ENCODE measurements at regions not wholly inside any gene's neighbourhood (a gene's known extent, or its start where the extent isn't known, plus 50 kb on each side); places are given as distances from the start of the nearest gene placed in this dataset.
A peak's percentile ranks its signal among the peaks of the same experiment; 100 is the strongest.

DNA sequence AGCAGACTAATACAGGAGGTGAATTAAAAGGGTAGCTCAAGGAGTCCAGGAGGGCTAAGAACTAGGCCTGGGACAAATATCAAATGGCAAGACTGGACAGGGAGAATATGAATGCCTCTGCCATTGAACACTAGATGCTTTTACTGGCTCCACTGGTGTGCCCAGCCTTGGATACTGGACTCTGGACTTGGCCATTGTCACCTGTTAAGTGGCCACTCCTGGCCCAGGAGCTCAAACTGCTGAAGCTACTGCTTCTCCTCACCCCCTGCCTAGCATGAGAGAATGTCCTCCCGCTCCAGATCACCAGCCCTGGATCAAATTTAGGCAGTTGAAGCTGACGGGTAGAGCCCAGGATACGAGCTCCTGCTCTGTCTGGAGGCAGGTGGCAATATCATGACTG lies 170.8 kb downstream of the DDX1 start:
- H3K27me3 ChIP-seq (ENCODE audit: low read depth): no peaks in the 10 kb centered on the region
- H3K36me3 ChIP-seq (replicated peaks): no peaks in the 10 kb centered on the region
- H3K4me3 ChIP-seq: no peak overlapping the region
- DNase-seq (ENCODE audit: low spot score in 2 of 2): no peak
- in situ Hi-C loops (cut with MboI; ENCODE audit: low sequenced_read_pairs): no loop called here
- no peaks in the 10 kb centered on the region for H3K4me1 ChIP-seq
- H3K9me3 ChIP-seq: no peaks in the 10 kb centered on the region

GRCh38 chr2:15763106-15763821 lies 171.6 kb downstream of the DDX1 start:
- H3K4me3 ChIP-seq: no peak overlapping the region
- H3K4me1 ChIP-seq: no peaks in the 10 kb centered on the region
- no peak for DNase-seq (ENCODE audit: low spot score in 2 of 2)
- no peaks in the 10 kb centered on the region for H3K27me3 ChIP-seq (ENCODE audit: low read depth)
- in situ Hi-C loops (cut with MboI; ENCODE audit: low sequenced_read_pairs): no loop called here
- no peaks in the 10 kb centered on the region for H3K9me3 ChIP-seq
- H3K36me3 ChIP-seq (replicated peaks): no peaks in the 10 kb centered on the region

DNA sequence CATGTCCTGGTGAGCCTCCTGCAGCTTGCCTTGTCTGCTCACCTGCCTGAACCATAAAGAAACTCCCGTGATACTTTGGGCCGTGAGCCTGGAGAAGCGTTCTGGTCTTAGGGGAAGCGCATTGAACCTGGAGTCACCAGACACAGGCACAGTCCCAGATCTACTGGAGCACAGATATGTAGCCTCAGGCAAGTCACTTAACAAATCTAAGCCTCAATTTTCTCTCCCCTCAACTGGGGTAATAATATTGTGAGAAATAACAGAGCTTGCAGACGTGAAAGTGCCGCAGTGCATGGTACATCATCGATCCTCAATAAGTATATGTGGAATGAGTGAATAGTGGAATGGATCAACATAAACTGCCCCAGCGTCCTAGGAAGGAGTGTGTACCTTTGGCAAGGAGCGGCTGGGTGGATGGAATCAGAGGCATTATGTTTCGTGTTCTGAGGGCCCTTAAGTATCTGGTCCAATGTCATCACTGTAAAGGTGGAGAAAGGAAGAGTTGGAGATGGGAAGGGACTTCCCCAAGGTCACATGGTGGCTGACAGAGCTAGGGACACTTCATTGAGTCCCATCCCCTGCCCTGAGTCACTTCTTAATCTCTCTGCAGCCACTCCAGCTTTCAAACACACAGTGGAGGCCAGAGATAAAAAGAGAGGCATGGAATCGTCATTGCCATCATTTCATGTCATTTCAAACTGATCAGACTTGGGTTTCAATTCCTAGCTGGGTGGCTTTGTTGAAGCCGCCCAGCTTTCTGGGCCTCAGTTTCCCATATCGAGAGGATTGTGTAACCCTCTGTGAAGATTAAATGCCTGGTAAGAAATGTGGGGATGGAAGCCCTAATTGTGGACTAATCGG lies 172.4 kb downstream of the DDX1 start:
- in situ Hi-C loops (cut with MboI; ENCODE audit: low sequenced_read_pairs): no loop called here
- no peak for DNase-seq (ENCODE audit: low spot score in 2 of 2)
- Histone ChIP-seq H3K4me3 (no peak overlapping the region), H3K9me3 (no peaks in the 10 kb centered on the region), H3K36me3 (replicated peaks) (no peaks in the 10 kb centered on the region), H3K4me1 (no peaks in the 10 kb centered on the region), H3K27me3 (ENCODE audit: low read depth) (no peaks in the 10 kb centered on the region)

DNA sequence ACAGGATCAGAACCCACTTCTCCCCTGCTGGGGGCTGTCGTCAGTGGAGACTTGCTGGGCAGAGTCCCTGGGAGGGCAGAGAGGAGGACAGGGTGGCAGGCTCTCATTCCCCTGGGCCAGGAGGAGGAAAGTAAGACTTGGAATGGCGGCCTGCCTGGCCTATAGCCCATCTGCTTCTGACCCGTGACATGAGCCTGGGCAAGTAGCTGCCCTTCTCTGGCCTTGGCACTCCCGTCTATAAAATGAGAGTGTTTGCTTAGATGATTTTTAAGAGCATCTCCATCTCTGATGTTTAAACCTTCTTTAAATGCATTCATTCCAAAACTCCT lies 173.0 kb downstream of the DDX1 start:
- no peaks in the 10 kb centered on the region for H3K4me1 ChIP-seq
- H3K4me3 ChIP-seq: no peak overlapping the region
- H3K27me3 ChIP-seq (ENCODE audit: low read depth): no peaks in the 10 kb centered on the region
- no peaks in the 10 kb centered on the region for H3K9me3 ChIP-seq
- in situ Hi-C loops (cut with MboI; ENCODE audit: low sequenced_read_pairs): no loop called here
- no peaks in the 10 kb centered on the region for H3K36me3 ChIP-seq (replicated peaks)
- peak in 1 of 2 experiments; percentile 4 for DNase-seq (ENCODE audit: low spot score in 2 of 2)

DNA sequence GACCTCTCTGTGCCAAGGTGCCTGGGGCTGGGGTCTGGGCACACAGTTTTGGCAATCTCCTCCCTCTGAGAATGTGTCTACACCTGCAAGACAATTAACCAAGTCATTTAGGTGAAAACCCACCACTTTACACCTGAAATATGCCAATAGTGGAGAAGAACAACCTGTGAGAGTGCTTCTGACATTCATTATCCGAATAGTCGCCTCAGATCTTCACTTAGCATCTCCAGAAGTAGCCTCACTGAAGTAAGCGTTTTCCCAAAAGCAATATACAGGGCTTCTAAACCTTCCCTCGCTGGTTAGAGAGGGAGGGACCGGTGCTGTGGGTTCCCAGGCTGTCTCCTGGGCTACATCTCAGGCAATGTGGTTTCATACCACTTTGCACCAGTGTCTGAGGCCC lies 173.5 kb downstream of the DDX1 start:
- no peak overlapping the region for H3K4me3 ChIP-seq
- no peak for DNase-seq (ENCODE audit: low spot score in 2 of 2)
- in situ Hi-C loops (cut with MboI; ENCODE audit: low sequenced_read_pairs): no loop called here
- H3K4me1 ChIP-seq: no peaks in the 10 kb centered on the region
- H3K36me3 ChIP-seq (replicated peaks): no peaks in the 10 kb centered on the region
- H3K9me3 ChIP-seq: no peaks in the 10 kb centered on the region
- no peaks in the 10 kb centered on the region for H3K27me3 ChIP-seq (ENCODE audit: low read depth)

DNA sequence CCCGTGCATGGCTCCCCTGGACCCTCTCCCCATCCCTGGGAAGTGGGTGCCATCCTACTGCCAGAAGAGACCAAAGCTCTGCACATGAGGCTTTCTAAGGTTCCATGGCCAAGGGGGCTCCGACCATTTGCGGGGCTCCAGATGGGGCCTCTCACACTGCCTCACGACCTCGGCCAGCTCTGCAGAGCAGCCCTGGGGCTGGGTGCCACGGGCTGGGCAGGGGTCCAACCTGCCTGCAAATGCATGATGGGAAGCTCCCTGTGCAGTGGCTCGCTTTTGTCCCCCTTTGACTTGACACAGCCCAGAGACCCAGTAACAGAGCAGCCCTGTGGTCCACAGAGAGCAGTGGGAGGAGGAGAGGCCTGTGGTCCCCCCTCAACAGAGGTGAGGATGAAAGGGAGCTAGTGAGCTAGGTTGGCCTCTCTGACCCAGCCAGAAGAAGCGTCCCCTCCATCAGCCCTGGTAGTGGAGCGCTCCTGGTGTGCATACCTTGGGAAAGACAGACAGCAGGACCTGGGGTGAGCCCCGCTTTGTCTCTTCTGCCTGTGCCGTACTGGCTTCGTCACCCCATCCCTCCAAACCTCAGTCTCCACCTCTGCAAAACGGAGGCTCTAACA lies 174.1 kb downstream of the DDX1 start:
- no peaks in the 10 kb centered on the region for H3K27me3 ChIP-seq (ENCODE audit: low read depth)
- peak in 1 of 2 experiments; percentile 2 for DNase-seq (ENCODE audit: low spot score in 2 of 2)
- no peak overlapping the region for H3K4me3 ChIP-seq
- H3K36me3 ChIP-seq (replicated peaks): no peaks in the 10 kb centered on the region
- H3K9me3 ChIP-seq: no peaks in the 10 kb centered on the region
- in situ Hi-C loops (cut with MboI; ENCODE audit: low sequenced_read_pairs): no loop called here
- H3K4me1 ChIP-seq: no peaks in the 10 kb centered on the region

DNA sequence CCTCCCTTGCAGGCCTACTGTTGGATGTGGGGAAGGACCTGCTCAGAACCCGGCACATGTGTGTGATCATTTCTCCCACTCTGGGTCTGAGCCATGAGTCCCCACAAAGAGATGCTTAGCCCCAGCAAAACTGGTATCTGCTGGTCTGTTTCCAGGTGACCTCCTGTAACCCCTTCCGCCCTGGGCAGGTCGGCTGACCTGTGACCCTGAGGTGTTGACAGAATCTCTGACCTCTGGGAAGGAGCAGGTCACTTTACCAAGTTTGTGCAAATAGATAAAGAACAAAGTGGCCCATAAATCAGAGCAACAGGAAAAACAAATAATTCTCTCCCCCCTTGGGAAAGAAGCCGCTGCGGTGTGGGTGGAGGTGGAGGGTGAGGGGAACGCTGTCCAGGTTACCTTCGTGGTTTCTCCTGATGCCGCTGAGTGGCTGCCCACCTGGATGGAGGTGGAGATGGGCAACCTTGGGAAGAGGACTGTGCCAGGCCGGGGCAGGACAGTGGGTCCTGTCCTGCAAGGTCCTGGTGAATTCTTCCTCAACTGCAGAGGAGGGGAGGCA lies 174.0 kb upstream of the MYCN start:
- no peak for DNase-seq (ENCODE audit: low spot score in 2 of 2)
- no peaks in the 10 kb centered on the region for H3K9me3 ChIP-seq
- H3K27me3 ChIP-seq (ENCODE audit: low read depth): no peaks in the 10 kb centered on the region
- no peak overlapping the region for H3K4me3 ChIP-seq
- in situ Hi-C loops (cut with MboI; ENCODE audit: low sequenced_read_pairs): no loop called here
- H3K4me1 ChIP-seq: no peaks in the 10 kb centered on the region
- H3K36me3 ChIP-seq (replicated peaks): no peaks in the 10 kb centered on the region

- H3K4me3 ChIP-seq: no peak overlapping the region
- H3K36me3 ChIP-seq (replicated peaks): no peaks in the 10 kb centered on the region
- in situ Hi-C loops (cut with MboI; ENCODE audit: low sequenced_read_pairs): no loop called here
- H3K4me1 ChIP-seq: no peaks in the 10 kb centered on the region
- H3K27me3 ChIP-seq (ENCODE audit: low read depth): no peaks in the 10 kb centered on the region
- no peak for DNase-seq (ENCODE audit: low spot score in 2 of 2)
- no peaks in the 10 kb centered on the region for H3K9me3 ChIP-seq
Measured at GRCh38 chr2:15766911-15767597, 173.3 kb upstream of the MYCN start.

DNA sequence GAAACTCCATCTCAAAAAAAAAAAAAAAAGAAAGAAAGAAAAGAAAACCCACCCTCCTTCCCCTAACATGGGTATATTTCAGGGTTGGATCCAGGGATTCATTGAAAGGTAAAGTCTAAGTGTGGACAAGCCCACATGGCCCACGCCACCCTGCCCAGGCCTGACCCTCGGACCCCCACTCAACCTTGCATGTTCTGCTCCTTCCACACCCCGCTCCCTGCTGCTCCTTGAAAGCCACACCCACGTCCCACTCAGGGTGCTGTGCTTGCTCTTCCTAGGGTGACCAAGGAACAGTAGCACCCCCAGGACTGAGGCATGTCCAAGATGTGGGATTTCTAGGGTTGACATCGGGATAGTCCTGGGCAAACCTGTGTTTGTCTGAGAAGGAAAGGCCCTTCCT lies 172.7 kb upstream of the MYCN start:
- Histone ChIP-seq H3K27me3 (ENCODE audit: low read depth) (no peaks in the 10 kb centered on the region), H3K9me3 (no peaks in the 10 kb centered on the region), H3K4me3 (no peak overlapping the region), H3K36me3 (replicated peaks) (no peaks in the 10 kb centered on the region), H3K4me1 (no peaks in the 10 kb centered on the region)
- in situ Hi-C loops (cut with MboI; ENCODE audit: low sequenced_read_pairs): no loop called here
- no peak for DNase-seq (ENCODE audit: low spot score in 2 of 2)

DNA sequence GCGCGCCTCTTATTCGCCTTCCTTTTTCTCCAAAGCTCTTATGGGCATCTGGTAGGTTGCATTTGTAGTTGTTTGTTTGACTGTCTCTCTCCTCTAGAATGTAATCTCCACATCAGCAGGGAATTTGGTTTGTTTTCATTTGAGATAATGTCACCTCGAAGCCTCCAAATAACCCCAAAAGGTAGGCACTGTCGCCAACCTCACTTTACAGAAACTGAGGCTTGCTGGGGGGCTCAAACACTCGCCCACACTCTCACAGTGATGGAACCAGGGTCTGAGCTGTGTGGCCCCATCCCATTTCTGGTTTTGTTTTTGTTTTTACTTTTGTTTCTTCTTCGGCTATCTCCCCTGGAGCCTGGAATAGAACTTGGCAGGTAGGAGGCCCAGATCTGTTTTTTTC lies 172.2 kb upstream of the MYCN start:
- Histone ChIP-seq H3K36me3 (replicated peaks) (no peaks in the 10 kb centered on the region), H3K9me3 (no peaks in the 10 kb centered on the region), H3K4me1 (no peaks in the 10 kb centered on the region), H3K27me3 (ENCODE audit: low read depth) (no peaks in the 10 kb centered on the region), H3K4me3 (no peak overlapping the region)
- in situ Hi-C loops (cut with MboI; ENCODE audit: low sequenced_read_pairs): no loop called here
- DNase-seq (ENCODE audit: low spot score in 2 of 2): no peak

DNA sequence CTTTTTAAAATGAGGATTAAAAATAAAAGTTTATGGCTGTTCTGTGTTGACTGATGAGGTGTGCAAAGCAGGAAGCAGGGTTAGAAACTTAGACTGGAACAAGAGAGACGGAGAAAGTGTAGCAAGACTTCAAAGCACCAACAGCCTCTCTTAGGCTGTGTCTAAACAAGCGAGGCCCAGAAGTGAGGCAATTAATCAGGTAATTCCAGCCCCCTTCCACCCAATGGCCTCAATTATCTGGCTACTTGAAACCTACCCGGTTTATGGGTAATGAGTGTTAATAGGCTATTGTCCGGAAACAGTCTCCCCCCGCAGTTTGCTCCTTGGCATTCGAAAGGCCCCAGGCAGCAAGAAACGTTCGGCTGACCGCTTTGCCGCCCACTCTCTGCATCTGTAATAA lies 171.7 kb upstream of the MYCN start:
- in situ Hi-C loops (cut with MboI; ENCODE audit: low sequenced_read_pairs): no loop called here
- H3K36me3 ChIP-seq (replicated peaks): no peaks in the 10 kb centered on the region
- no peaks in the 10 kb centered on the region for H3K27me3 ChIP-seq (ENCODE audit: low read depth)
- no peaks in the 10 kb centered on the region for H3K9me3 ChIP-seq
- DNase-seq (ENCODE audit: low spot score in 2 of 2): no peak
- no peak overlapping the region for H3K4me3 ChIP-seq
- no peaks in the 10 kb centered on the region for H3K4me1 ChIP-seq

GRCh38 chr2:15769235-15769634 lies 171.1 kb upstream of the MYCN start:
- no peak for DNase-seq (ENCODE audit: low spot score in 2 of 2)
- no peaks in the 10 kb centered on the region for H3K4me1 ChIP-seq
- no peaks in the 10 kb centered on the region for H3K9me3 ChIP-seq
- no peaks in the 10 kb centered on the region for H3K27me3 ChIP-seq (ENCODE audit: low read depth)
- H3K36me3 ChIP-seq (replicated peaks): no peaks in the 10 kb centered on the region
- in situ Hi-C loops (cut with MboI; ENCODE audit: low sequenced_read_pairs): no loop called here
- H3K4me3 ChIP-seq: no peak overlapping the region

DNA sequence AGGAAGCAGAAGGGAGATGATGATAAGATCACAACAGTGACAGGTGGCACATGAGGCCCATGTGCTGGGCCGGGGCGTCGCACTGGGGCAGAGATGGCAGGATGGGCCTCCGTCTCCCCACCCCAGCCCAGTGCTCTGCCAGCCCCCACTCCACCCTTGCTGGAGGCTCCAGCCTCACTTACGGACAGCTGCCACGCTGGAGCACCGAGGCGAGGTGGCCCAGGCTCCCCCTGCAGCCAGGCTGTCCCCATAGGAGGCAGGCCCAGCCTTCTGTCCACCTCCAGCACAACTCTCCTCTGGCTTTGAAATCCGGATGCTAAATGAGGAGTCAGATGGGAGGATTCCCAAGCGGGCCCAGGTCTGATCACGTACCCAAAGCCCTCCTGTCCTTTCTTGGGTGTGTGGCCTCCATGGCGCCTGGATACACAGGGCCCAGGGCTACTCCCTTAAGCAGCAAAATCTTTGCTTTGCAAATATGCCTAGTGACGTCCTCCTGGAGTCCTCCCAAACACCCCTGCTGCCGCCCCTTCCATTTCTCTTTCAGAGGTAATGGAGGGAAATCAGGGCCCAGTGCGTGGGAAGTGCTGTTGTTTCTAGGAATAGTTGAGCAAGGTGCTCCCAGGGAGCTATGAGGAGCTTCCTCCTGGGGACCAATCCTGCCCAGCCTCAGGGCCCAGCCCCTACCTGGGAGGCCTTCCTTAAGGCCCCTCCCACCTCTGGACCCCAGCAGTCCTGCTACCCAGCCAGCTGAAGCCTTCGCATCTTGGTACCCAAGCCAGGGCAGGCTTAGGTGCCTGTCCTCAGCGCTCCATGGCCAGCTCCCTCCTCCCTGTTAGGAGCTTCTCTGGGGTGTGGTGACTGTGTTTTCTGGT lies 170.4 kb upstream of the MYCN start:
- Histone ChIP-seq H3K27me3 (ENCODE audit: low read depth) (no peaks in the 10 kb centered on the region), H3K36me3 (replicated peaks) (no peaks in the 10 kb centered on the region), H3K4me3 (no peak overlapping the region), H3K9me3 (no peaks in the 10 kb centered on the region), H3K4me1 (no peaks in the 10 kb centered on the region)
- no peak for DNase-seq (ENCODE audit: low spot score in 2 of 2)
- in situ Hi-C loops (cut with MboI; ENCODE audit: low sequenced_read_pairs): no loop called here
